Activated CD4-positive, CD25-positive, alpha-beta regulatory T cell treated with anti-CD3 and anti-CD28 coated beads, Interleukin-2, amount 50 U/mL, for 72 hours (primary cell): ENCODE measurements at regions not wholly inside any gene's neighbourhood (a gene's known extent, or its start where the extent isn't known, plus 50 kb on each side); places are given as distances from the start of the nearest gene placed in this dataset.

Source experiments
- DNase-seq: peaks from one replicate; pipeline ENCODE4 v3.0.0; 2021

- DNase-seq, result peak; percentile 36
Observed at GRCh38 chr1:194289569-194290266, 1103.3 kb upstream of the B3GALT2 start.

- DNase-seq, result no peak
Observed at GRCh38 chr1:194288238-194288637, 1101.8 kb upstream of the B3GALT2 start.

GRCh38 chr1:194281376-194281775 is 1095.0 kb upstream of the B3GALT2 start:
- no peak for DNase-seq

GRCh38 chr1:194280463-194280862 is 1094.0 kb upstream of the B3GALT2 start:
- DNase-seq, result no peak

- DNase-seq, result no peak
Observed at GRCh38 chr1:194279975-194280374, 1093.6 kb upstream of the B3GALT2 start.

GRCh38 chr1:194277927-194278326 is 1091.5 kb upstream of the B3GALT2 start:
- no peak for DNase-seq

GRCh38 chr1:194273660-194274059 is 1087.2 kb upstream of the B3GALT2 start:
- DNase-seq, result no peak

GRCh38 chr1:194268839-194269238 is 1082.4 kb upstream of the B3GALT2 start:
- no peak for DNase-seq

GRCh38 chr1:194267021-194267420 is 1080.6 kb upstream of the B3GALT2 start:
- no peak for DNase-seq

- no peak for DNase-seq
Observed at GRCh38 chr1:194256010-194256409, 1069.6 kb upstream of the B3GALT2 start.

- DNase-seq, result no peak
Observed at GRCh38 chr1:194252199-194252598, 1065.8 kb upstream of the B3GALT2 start.

- DNase-seq, result no peak
Observed at GRCh38 chr1:194241215-194241614, 1054.8 kb upstream of the B3GALT2 start.

GRCh38 chr1:194233069-194233468 is 1046.7 kb upstream of the B3GALT2 start:
- DNase-seq, result no peak

GRCh38 chr1:194230351-194231144 is 1044.1 kb upstream of the B3GALT2 start:
- DNase-seq, result no peak

- no peak for DNase-seq
Observed at GRCh38 chr1:194228427-194228826, 1042.0 kb upstream of the B3GALT2 start.

- DNase-seq, result no peak
Observed at GRCh38 chr1:194227161-194227560, 1040.7 kb upstream of the B3GALT2 start.

- DNase-seq, result no peak
Observed at GRCh38 chr1:194225821-194226220, 1039.4 kb upstream of the B3GALT2 start.

GRCh38 chr1:194223596-194223995 is 1037.2 kb upstream of the B3GALT2 start:
- no peak for DNase-seq

GRCh38 chr1:194215448-194215847 is 1029.0 kb upstream of the B3GALT2 start:
- DNase-seq, result no peak

GRCh38 chr1:194214735-194215134 is 1028.3 kb upstream of the B3GALT2 start:
- no peak for DNase-seq

- DNase-seq, result no peak
Observed at GRCh38 chr1:194209920-194210319, 1023.5 kb upstream of the B3GALT2 start.

- no peak for DNase-seq
Observed at GRCh38 chr1:194208674-194209073, 1022.3 kb upstream of the B3GALT2 start.

- no peak for DNase-seq
Observed at GRCh38 chr1:194196562-194196961, 1010.1 kb upstream of the B3GALT2 start.

GRCh38 chr1:194194724-194195123 is 1008.3 kb upstream of the B3GALT2 start:
- no peak for DNase-seq
